ENCODE measurements at regions not wholly inside any gene's neighbourhood (a gene's known extent, or its start where the extent isn't known, plus 50 kb on each side); places are given as distances from the start of the nearest gene placed in this dataset.

DNA sequence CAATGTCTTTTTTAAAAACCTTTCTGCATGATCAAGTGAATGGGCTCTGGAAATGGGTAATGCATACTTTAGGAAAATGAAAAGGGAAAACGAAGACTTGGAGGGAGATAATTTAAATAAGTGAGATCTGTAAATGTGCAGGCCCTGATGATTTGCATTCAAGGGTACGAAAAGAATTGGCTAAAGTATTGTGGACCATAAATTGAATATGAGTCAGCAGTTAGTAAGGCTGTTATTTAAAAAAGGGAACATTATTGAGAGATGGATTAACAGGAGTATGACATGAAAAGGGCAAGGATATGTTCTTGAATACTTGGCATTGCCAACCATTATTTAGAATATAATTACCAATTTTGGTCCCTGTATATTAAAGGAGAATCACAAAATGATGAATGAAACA lies 125.5 kb downstream of the GPAT3 start:
- Histone ChIP-seq H3K4me3 (replicated peaks; ENCODE audit: low read depth, low read length) (no peak overlapping the region), H3K27me3 (replicated peaks; ENCODE audit: control insufficient read depth, insufficient read depth, low read length) (no peaks in the 10 kb centered on the region; the same call in 1 of the 2 replicates), H3K36me3 (ENCODE audit: control insufficient read depth, insufficient read depth, low read length) (no peaks in the 10 kb centered on the region)
- DNase-seq (ENCODE audit: extremely low read depth, insufficient read length), result no peak
- TF ChIP-seq CTCF (IDR thresholded peaks at IDR 0.05; ENCODE audit: insufficient read depth, low read length, poor library complexity, severe bottlenecking), result no peak

DNA sequence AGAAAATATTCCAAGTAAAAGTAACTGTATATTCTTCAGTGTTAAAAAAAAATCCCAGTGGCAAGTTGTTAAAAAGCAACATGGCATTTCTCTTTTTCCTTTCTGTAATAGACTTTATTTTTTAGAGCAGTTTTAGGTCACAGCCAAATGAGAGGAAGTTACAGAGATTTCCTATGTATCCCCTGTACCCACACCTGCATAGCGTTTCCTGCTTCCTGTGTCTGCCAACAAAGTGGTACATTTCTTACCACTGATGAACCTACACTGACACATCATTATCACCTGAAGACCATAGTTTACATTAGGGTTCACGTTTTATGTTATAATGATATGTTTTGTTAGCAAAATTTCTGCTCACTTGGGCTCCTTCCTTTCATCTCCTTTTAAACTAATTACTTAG lies 124.7 kb downstream of the GPAT3 start:
- Histone ChIP-seq H3K4me3 (replicated peaks; ENCODE audit: low read depth, low read length) (no peak overlapping the region), H3K36me3 (ENCODE audit: control insufficient read depth, insufficient read depth, low read length) (no peaks in the 10 kb centered on the region), H3K27me3 (replicated peaks; ENCODE audit: control insufficient read depth, insufficient read depth, low read length) (no peaks in the 10 kb centered on the region; the same call in 1 of the 2 replicates)
- DNase-seq (ENCODE audit: extremely low read depth, insufficient read length), result no peak
- TF ChIP-seq CTCF (IDR thresholded peaks at IDR 0.05; ENCODE audit: insufficient read depth, low read length, poor library complexity, severe bottlenecking), result no peak

GRCh38 chr4:83658806-83659205 lies 122.9 kb downstream of the GPAT3 start:
- no peak for DNase-seq (ENCODE audit: extremely low read depth, insufficient read length)
- no peaks in the 10 kb centered on the region for H3K27me3 ChIP-seq (replicated peaks; ENCODE audit: control insufficient read depth, insufficient read depth, low read length)
- no peak for TF ChIP-seq CTCF (IDR thresholded peaks at IDR 0.05; ENCODE audit: insufficient read depth, low read length, poor library complexity, severe bottlenecking)
- no peak overlapping the region for H3K4me3 ChIP-seq (replicated peaks; ENCODE audit: low read depth, low read length)
- H3K36me3 ChIP-seq (ENCODE audit: control insufficient read depth, insufficient read depth, low read length), result no peaks in the 10 kb centered on the region

- Histone ChIP-seq H3K36me3 (ENCODE audit: control insufficient read depth, insufficient read depth, low read length) (no peaks in the 10 kb centered on the region), H3K27me3 (replicated peaks; ENCODE audit: control insufficient read depth, insufficient read depth, low read length) (no peaks in the 10 kb centered on the region), H3K4me3 (replicated peaks; ENCODE audit: low read depth, low read length) (no peak overlapping the region)
- no peak for DNase-seq (ENCODE audit: extremely low read depth, insufficient read length)
- no peak for TF ChIP-seq CTCF (IDR thresholded peaks at IDR 0.05; ENCODE audit: insufficient read depth, low read length, poor library complexity, severe bottlenecking)
These were observed 121.4 kb downstream of the GPAT3 start for GRCh38 chr4:83657336-83657735.
